H54 (cell line): ENCODE measurements at regions not wholly inside any gene's neighbourhood (a gene's known extent, or its start where the extent isn't known, plus 50 kb on each side); places are given as distances from the start of the nearest gene placed in this dataset.

Source experiments
- DNase-seq: peaks from one replicate; pipeline ENCODE4 v3.0.0; 2011; ENCODE audit warnings: low spot score, mixed read lengths; ENCODE audit not compliant: insufficient read length
- FAIRE-seq: peaks from 3 replicates; lab custom pipeline; 2011; peaks lifted over from hg19 to GRCh38; lab: Jason Lieb, UNC
- POLR2A ChIP-seq: IDR thresholded peaks from 2 replicates; pipeline ENCODE4 v1.6.1; 2011; ENCODE audit warnings: low read depth, mild to moderate bottlenecking, low read length

DNA sequence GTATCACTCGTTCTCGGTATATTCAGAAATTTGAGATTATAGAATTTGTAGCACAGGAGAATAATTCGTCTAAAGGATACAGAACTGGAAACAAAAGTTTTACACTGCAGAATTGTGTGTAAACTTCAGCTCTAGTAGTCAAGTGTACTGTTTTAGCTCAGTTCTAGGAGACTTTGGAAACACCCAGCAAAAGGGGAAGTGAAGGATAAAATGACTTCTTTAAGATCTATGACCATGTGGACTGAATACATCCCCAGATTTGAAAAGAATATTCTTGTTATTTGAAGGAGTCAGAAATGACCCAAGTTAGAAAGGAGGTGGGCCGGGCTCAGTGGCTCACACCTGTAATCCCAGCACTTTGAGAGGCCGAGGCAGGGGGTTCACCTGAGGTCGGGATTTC, 174.0 kb upstream of the FOXQ1 start:
- no peak for TF ChIP-seq POLR2A
- FAIRE-seq = no peak
- DNase-seq = no peak

DNA sequence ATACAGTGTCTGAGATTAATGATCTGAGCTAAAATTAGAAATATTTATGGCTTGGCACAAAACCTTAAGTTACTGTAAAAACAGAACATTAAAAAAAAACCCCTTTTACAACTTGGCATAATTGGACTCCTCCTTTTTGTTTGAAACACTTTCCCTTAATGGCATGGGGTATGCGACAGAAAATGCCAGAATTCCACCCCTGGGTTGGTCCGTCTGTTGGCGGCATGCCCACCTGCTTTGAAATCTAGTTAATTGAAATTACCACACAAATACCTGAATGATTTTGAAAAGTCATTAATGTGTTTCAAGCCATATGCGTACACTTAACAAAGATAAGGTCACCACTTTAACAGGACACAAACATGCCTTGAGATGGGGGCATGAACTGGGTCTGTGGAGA, 175.1 kb upstream of the FOXQ1 start:
- FAIRE-seq (no peak), DNase-seq (no peak)
- no peak for TF ChIP-seq POLR2A

DNA sequence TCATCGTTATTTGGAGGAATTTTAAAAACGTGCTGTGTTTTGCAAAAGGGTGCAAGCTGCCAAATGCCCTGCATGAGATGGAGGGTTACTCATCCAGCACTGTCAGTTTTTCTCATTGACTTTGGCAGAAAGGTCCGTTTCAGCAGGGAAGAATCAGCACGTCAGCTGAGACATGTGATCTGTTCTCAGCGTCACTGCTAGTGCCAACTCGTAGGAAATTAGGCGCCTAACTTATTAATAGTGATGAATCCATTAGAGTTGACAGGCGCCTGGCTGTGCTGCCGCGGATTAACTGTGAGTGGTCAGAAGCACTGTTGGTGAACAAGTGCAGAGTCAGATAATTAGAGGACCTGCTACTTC, 175.5 kb upstream of the FOXQ1 start:
- DNase-seq = no peak
- no peak for TF ChIP-seq POLR2A

DNA sequence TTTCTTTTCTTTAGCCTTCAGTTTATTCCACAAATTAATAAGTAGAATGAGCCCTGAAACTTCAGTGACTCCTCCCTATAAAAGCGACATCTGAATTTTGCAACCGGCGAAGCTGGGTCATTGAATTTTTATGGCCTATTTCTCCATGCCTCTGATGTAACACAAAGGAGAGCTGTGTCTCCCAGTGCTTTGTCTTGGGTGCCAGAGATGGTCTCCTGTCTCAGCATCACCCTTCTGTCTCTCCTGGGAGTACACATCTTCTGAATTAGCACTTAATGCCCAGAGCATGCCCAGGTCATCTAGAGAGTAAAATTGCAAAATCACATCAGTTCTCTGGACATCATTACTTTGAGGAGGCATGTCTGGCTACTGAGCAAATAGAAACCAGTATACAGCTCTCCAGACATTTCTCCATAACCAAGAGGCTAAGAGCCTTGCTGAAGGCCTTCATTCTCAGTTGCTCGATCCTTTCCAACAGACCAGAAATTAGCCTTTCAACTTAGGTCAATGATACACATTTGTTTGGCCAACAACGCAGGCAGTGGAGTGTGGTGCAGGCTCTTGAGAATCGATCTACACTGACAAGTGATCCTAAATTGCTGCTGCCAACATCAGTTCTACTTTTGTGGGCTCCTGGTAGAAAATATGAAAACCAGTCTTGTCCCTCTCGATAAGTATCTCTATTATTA, 176.0 kb upstream of the FOXQ1 start:
- DNase-seq (no peak), FAIRE-seq (no peak)
- TF ChIP-seq POLR2A = no peak

More for the DNA sequence above, 175.5 kb upstream of the FOXQ1 start:
- no peak for FAIRE-seq

DNA sequence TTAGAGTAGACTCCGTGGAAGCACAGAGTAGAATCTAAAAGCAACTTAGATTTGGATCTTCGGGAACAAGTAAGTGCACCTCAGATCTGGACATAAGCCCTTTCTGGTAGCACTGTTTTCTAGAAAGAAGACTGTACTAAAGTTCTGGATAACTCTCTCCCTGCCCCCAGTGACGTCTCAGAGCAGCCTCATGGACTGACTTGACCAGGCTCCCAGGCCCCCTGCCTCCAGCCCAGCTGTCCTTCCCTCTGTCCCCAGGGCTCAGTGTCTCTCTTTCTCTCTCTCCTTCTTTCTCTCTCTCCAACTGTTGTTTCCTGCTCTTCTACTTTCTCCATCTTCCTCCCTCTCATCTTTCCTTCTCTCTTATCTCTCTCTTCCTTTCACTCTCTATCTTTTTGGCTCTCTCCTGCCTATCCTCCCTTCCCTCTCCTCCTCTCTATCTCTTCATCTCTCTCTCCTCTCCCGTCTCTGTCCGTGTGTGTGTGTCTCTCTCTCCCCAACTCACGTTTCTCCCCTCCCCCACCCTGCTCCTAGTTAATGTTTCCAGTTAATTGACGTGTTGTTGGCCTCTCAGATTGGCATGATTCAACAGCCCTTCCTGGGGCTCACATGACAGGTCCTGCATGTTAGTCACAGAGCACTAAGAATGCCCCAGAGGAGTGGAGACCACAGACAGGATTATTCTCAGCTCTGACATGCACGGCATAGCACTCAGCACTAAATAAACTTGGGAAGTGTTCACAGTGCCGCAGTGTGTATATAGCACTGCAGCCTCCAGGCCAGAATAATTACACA, 180.4 kb upstream of the FOXQ1 start:
- no peak for FAIRE-seq

DNA sequence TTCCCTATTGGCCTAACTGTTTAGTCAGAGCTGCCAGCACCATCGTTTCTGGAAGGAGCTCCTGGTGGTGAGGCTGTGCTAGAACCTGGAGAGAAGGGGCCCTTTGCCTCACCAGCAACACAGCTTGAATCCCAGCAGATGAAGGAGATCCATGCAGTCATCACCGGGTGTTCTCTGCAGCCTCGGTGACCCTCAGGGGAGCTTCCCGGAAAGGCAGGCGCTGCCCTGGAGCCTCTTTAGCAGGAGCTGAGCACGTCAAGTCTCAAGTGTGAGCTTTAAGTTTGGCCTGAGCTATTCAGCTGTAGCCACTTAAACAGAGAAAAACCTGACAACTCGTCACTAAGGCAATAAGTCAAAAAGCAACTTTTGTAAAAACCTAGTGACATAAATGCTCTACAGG, 181.2 kb upstream of the FOXQ1 start:
- TF ChIP-seq POLR2A = no peak
- DNase-seq (no peak), FAIRE-seq (no peak)

More for the DNA sequence above, 180.4 kb upstream of the FOXQ1 start:
- DNase-seq = no peak
- no peak for TF ChIP-seq POLR2A

DNA sequence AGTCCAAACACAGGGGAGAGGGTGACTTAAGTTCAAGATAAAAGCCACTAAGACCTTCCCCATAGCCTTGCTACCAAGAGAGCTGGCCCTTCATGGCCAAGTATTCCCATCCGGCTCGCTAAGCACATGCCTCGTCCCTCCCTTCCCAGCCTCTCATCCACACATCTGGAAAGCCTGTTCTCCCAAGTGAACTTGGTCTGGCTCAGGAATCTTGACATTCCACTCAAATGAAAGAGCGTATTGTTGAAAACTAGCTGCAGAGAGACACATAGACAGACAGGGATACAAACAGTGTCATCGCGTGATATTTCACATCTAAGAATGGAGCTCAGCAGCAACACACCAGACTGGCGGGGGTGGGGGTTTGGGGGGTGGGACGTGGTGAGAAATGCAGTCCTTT, 182.8 kb upstream of the FOXQ1 start:
- FAIRE-seq (no peak), DNase-seq (no peak)
- no peak for TF ChIP-seq POLR2A

DNA sequence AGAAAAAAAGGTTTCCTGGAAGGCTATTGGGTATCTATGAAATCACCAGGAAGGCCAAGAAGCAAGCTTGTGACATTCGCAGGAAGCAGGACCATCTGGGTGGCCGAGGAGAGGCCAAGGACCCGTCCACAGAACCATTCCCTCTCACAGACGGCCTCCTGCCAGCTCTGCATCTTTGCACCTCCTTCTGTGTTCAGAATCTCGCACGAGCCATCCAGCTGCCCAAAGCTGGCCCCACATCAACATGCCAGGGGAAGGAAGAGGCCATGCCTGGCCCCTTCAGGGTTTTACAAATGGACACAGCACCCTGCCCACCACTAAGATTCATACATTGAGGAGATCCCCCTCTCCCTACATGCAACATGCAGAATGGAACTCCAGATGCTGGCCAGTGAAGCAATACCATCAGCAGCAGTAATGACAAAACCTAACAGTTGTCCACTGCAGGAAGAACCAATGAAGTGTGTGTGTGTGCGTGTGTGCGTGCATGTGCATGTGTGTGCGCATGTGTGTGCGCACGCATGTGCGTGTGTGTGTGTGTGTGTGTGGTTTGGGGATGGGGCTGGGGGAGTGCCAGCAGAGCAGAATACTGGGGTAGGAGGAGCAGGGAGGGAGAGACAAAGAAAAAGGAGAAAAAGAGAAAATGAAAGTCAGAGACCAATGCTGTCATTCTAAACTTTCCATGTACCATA, 184.2 kb upstream of the FOXQ1 start:
- no peak for FAIRE-seq
- TF ChIP-seq POLR2A = no peak

DNA sequence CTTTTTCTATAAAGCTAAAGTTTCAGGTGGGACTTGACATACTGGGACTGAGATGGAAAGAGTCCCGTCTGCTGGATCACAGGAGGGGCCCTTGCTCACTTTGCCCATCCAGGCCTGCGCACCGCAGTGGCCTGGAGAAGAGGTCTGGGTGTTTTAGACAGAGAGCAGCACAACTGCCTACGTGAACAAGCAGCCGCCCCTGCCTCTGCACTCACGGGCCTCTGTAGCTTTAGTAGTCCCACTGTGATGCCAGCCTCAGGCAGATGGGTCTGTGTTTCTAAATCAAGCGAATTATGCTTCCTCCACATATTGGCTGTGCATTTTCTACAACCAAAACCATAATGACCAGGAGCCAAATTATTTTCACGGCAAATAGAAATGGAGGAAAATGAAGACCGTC, 184.8 kb upstream of the FOXQ1 start:
- FAIRE-seq (no peak), DNase-seq (no peak)
- TF ChIP-seq POLR2A = no peak

More for the DNA sequence above, 184.2 kb upstream of the FOXQ1 start:
- DNase-seq = no peak

DNA sequence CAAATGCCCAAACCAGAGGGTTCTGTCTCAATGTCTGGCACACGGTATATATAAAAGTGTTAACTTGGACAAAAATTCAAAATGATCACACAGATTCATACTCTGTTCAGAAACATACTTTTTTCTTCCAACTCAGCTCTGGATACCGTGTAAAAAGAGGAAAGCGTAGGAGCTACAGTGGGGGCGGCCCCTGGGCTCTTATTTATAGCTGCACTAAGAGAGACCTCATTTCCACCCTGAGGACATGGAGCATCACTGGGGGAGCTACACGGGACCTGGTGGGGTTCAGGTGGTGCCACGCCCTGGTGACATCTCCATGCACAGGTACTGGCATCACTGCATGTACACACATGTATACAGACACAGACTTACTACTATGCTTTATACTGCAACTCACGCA, 185.9 kb upstream of the FOXQ1 start:
- TF ChIP-seq POLR2A = no peak
- FAIRE-seq (no peak), DNase-seq (no peak)

DNA sequence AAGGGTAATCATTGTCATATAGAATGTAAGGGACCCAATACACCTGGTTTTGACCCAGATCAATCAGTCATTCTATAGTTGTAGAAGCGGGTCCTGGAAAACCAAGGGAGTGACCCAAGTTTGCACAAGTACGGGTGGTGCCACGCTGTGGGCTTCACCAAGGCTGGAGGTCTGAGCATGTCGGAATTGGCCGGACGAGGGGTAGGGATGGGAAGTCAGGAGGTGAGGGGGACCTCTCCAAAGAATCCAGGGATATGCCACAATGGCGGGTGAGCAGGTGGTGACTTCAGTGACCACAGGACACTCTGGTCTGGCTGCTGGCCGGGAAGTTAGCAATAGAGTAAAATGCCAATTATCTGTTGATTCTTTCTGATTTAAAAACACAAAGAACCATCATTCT, 186.6 kb upstream of the FOXQ1 start:
- no peak for TF ChIP-seq POLR2A
- DNase-seq (no peak), FAIRE-seq (no peak)

DNA sequence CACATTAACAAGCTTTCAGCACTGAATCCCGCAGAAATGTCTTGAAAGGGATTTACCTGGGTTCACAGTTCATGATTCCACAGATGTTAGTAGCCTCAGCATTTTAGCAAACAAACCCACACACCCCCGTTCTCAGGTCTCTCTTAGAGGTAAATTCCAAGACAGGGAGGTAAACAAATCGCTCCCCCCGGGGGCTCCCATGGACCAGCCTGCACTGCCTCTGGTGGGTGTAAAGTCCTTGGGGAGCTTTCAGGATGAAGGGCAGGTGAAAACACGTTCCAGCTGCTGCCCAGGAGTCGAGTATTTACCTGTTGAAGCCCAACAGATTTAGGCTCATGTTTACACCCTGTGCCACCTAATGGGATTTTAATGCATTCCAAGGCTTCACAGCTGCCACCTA, 187.0 kb upstream of the FOXQ1 start:
- DNase-seq (no peak), FAIRE-seq (no peak)
- TF ChIP-seq POLR2A = no peak

DNA sequence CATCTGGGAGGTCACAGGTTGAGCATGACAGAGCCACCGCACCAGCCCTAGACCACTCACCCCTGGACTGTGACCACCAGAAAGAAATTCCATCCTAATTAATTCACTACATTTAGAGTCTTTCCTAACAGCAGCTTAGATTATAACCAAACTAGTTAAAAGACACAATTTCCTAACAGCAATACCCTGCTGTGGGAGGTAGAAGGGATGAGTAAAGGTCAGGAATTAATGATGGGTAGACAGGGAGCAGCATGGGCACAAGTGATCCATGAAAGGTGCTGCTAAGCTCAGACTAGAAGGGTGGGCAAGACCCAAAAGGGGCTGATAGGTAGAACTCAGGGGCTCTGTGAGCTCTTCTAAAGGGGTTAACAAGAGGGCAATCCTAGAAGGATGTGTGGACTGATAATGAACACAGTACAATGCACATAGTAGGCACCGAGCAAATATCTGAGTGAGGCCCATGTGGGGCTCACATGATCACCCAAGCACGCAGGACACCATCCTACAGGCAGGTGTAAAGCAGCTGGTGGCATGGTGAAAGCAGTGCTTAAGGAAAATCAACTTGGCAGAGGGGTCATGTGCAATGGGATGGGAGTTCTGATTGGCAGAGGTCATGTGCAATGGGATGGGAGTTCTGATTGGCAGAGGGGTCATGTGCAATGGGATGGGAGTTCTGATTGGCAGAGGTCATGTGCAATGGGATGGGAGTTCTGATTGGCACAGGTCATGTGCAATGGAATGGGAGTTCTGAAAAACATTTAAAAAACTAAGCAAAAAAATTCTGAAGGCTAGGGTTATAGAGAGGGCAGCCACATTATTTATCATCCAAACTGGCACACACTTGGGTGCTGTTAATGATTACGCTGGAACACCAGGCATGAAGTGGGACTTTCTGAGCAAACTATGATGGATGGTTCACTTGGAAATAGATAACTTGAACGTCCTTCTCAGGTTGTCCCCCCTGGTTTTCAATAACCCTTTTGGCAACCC, 188.2 kb upstream of the FOXQ1 start:
- no peak for TF ChIP-seq POLR2A
- DNase-seq = no peak
- FAIRE-seq = no peak

DNA sequence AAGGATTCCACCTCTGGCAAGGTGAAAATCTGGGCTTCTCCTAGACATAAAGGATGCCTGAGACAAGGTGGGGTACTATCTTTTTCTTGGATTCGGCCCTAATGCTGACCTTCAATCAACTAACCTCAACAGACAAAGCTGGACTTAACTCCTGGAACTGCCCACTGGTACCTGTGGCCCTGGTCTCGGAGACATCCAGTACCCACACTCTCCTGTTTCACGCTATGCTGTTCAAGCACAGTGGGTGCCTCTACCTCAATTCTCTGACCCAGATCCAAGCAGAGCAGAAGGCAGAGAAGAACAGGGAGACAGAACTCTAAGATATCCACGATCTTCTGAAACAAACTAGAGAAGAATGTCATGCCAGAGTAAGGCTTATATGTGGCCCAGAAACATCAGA, 189.8 kb upstream of the FOXQ1 start:
- TF ChIP-seq POLR2A = no peak
- DNase-seq = no peak
- no peak for FAIRE-seq
